ENCODE measurements at regions not wholly inside any gene's neighbourhood (a gene's known extent, or its start where the extent isn't known, plus 50 kb on each side); places are given as distances from the start of the nearest gene placed in this dataset.
"Not testable (repeated sequence)": the region's sequence is repeated elsewhere in the genome, so short reads cannot be mapped to it uniquely, and the experiment has no call there.

DNA sequence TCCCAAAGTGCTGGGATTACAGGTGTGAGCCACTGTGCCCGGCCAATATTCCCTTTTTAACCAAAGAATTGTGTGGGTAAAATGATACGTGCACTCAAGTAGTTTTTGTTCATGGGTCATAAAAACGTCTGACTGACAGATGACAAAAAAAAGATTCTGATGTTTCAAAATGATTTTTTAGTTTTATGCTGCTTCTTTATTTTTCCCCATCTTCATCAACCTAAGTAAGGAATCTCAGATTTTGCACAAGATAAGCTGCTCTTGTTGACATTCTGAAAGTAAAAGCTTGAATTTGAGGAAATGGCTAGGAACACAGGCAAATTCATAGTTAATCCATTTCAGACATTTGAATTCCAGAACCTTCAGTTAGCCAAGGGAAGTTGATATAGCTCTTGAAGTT, 526.1 kb upstream of the NRP1 start:
- no peak overlapping the region for H3K27ac Mint-ChIP-seq
- H3K9me3 Mint-ChIP-seq = peaks cover 0 to 4% (median 0%) of the 10 kb centered on the region in 3 donors
- H3K4me1 Mint-ChIP-seq = no peaks in the 10 kb centered on the region
- H3K4me3 Mint-ChIP-seq = no peak overlapping the region
- H3K36me3 Mint-ChIP-seq = no peaks in the 10 kb centered on the region
- no peaks in the 10 kb centered on the region for H3K27me3 Mint-ChIP-seq

DNA sequence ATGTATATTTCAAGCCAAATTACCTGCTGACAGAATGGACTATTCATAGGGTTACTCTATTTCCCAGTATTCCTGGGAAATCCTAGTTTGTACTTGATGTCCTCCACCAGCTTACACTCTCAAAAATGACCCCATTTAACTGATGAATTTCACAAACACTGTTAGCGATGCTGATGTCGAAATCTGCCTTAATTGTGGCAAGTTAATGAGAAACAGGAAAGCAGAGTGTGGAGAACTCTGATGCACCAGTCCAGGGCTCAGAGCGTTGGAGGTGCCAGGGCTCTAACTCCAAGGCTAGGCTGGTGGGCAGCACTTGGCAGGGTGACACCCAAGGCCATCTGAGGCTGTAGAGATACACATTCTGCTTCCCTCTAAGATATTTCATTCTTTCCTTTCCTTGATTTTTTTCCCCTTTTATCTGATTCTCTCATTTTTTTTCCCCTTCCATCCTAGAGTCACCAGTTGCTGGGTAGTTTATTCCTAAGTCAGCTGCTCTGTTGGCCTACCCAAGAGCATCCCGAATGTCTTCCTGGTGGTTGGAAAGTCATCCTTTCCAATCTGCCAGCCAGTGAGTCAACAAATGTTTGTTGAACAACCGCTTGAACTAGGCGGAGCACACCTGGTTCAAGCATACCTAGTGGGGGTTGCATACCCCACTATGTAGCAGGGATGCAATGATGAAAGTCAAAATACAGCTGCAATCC, 525.0 kb upstream of the NRP1 start:
- Mint-ChIP-seq H3K9me3 (peaks cover 0 to 4% (median 0%) of the 10 kb centered on the region in 3 donors), H3K36me3 (peaks cover under 1% of the 10 kb centered on the region), H3K27me3 (no peaks in the 10 kb centered on the region), H3K4me1 (no peaks in the 10 kb centered on the region), H3K27ac (peak overlapping the region in 1 of 3 donors; percentile 71), H3K4me3 (no peak overlapping the region)

GRCh38 chr10:33858326-33858725, 523.9 kb upstream of the NRP1 start:
- Mint-ChIP-seq H3K4me3 (no peak overlapping the region), H3K36me3 (peaks cover 1% of the 10 kb centered on the region), H3K27ac (no peak overlapping the region), H3K9me3 (peaks cover 0 to 4% (median 0%) of the 10 kb centered on the region in 3 donors), H3K27me3 (no peaks in the 10 kb centered on the region), H3K4me1 (no peaks in the 10 kb centered on the region)

DNA sequence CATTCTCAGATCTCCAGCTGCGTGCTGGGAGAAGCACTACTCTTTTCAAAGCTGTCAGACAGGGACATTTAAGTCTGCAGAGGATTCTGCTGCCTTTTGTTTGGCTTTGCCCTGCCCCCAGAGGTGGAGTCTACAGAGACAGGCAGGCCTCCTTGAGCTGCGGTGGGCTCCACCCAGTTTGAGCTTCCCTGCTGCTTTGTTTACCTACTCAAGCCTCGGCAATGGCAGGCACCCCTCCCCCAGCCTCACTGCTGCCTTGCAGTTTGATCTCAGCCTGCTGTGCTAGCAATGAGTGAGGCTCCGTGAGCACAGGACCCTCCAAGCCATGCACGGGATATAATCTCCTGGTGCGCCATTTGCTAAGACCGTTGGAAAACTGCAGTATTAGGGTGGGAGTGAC, 518.8 kb upstream of the NRP1 start:
- not testable (repeated sequence) for H3K36me3 Mint-ChIP-seq, H3K9me3 Mint-ChIP-seq, H3K4me3 Mint-ChIP-seq, H3K27ac Mint-ChIP-seq, H3K27me3 Mint-ChIP-seq, H3K4me1 Mint-ChIP-seq

GRCh38 chr10:33843379-33843778, 508.9 kb upstream of the NRP1 start:
- H3K36me3 Mint-ChIP-seq = peaks cover 2% of the 10 kb centered on the region
- H3K9me3 Mint-ChIP-seq = peaks cover 8 to 23% (median 9%) of the 10 kb centered on the region in 3 donors
- no peaks in the 10 kb centered on the region for H3K4me1 Mint-ChIP-seq
- H3K27ac Mint-ChIP-seq = no peak overlapping the region
- no peak overlapping the region for H3K4me3 Mint-ChIP-seq
- no peaks in the 10 kb centered on the region for H3K27me3 Mint-ChIP-seq

GRCh38 chr10:33841678-33842077, 507.2 kb upstream of the NRP1 start:
- no peaks in the 10 kb centered on the region for H3K4me1 Mint-ChIP-seq
- no peak overlapping the region for H3K4me3 Mint-ChIP-seq
- H3K27me3 Mint-ChIP-seq = no peaks in the 10 kb centered on the region
- H3K9me3 Mint-ChIP-seq = peaks cover 5 to 18% (median 7%) of the 10 kb centered on the region in 3 donors
- H3K27ac Mint-ChIP-seq = no peak overlapping the region
- H3K36me3 Mint-ChIP-seq = peaks cover 2% of the 10 kb centered on the region

DNA sequence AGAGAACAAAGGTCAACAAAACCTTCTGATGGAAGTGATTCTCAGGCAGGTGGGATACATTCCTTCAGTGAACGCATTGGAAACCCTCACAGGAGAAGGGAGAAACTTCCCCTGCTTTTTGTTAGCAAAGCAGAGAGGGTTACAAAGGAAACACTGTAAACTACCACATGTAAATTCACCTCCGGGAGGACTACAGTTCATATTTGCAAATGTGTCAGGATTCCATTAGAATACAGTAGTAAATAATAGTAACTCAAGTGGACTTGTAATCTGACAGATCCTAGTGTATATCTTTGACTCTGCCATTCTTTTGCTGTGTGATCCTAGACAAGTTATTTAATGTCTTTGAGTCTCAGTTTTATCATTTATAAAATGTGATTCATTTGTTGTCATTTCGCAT, 504.3 kb upstream of the NRP1 start:
- no peak overlapping the region for H3K27ac Mint-ChIP-seq
- peaks cover 2 to 6% (median 2%) of the 10 kb centered on the region in 3 donors for H3K9me3 Mint-ChIP-seq
- no peak overlapping the region for H3K4me3 Mint-ChIP-seq
- peaks cover 2% of the 10 kb centered on the region for H3K36me3 Mint-ChIP-seq
- no peaks in the 10 kb centered on the region for H3K4me1 Mint-ChIP-seq
- no peaks in the 10 kb centered on the region for H3K27me3 Mint-ChIP-seq

DNA sequence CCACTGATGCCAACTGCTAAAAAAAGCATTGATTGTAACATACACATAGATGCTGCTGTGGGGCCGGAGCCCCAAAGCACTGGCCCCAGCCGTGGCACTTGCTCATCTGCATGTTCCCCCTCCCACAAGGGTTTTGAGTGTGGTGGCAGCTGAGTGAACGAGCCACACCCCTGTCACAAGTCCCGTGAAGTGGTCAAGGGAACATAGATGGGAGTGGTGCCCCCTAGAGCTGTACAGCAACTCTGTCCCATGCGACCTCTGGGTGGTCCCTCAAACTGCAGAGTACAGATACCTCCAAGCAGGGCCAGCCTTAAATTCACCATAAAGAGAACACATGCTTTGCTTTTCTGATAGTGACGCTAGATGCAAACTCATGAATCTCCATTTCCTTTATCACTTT, 503.3 kb upstream of the NRP1 start:
- peaks cover 2% of the 10 kb centered on the region for H3K36me3 Mint-ChIP-seq
- no peaks in the 10 kb centered on the region for H3K27me3 Mint-ChIP-seq
- no peak overlapping the region for H3K27ac Mint-ChIP-seq
- H3K4me3 Mint-ChIP-seq = no peak overlapping the region
- H3K9me3 Mint-ChIP-seq = peaks cover 0 to 2% (median 0%) of the 10 kb centered on the region in 3 donors
- H3K4me1 Mint-ChIP-seq = no peaks in the 10 kb centered on the region

GRCh38 chr10:33835556-33835955, 501.1 kb upstream of the NRP1 start:
- no peaks in the 10 kb centered on the region for H3K27me3 Mint-ChIP-seq
- H3K4me1 Mint-ChIP-seq = no peaks in the 10 kb centered on the region
- no peak overlapping the region for H3K4me3 Mint-ChIP-seq
- H3K9me3 Mint-ChIP-seq = peaks cover 0 to 6% (median 1%) of the 10 kb centered on the region in 3 donors
- peaks cover 2% of the 10 kb centered on the region for H3K36me3 Mint-ChIP-seq
- no peak overlapping the region for H3K27ac Mint-ChIP-seq

- no peaks in the 10 kb centered on the region for H3K27me3 Mint-ChIP-seq
- H3K27ac Mint-ChIP-seq = no peak overlapping the region
- no peaks in the 10 kb centered on the region for H3K36me3 Mint-ChIP-seq
- H3K4me1 Mint-ChIP-seq = no peaks in the 10 kb centered on the region
- no peak overlapping the region for H3K4me3 Mint-ChIP-seq
- H3K9me3 Mint-ChIP-seq = peaks cover 4 to 12% (median 7%) of the 10 kb centered on the region in 3 donors
These were observed 499.1 kb upstream of the NRP1 start for GRCh38 chr10:33833566-33833965.

DNA sequence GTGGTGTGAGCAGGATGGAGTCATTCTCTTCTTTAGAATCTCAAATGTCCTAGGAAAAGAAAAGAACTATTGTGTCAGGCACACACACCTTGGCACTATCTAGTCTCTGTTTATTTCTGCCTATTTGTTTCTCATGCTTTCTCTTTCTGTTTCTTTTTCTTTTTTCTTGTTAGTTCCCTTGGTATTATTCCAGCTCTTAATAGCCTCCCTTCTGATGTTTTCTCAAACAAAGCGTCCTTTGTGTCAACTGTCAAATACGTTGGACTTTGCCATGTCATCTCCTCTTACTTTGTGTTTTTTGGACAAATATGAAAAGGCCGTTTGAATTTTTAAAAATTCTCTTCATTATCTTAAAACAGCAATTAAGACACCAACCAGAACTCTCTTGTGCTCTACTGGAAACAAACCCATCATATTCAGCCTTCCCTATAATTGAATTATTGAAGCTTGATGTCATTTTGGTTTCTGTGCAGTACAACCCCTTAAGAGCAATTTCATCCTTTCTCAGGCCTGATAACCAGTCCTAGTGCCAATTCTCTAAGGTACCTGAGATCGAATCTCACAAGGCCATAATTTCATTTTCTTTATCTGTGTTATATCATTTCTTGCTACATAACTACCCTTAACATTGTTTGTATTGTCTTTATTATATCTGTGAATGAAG, 497.8 kb upstream of the NRP1 start:
- H3K36me3 Mint-ChIP-seq = no peaks in the 10 kb centered on the region
- no peaks in the 10 kb centered on the region for H3K27me3 Mint-ChIP-seq

DNA sequence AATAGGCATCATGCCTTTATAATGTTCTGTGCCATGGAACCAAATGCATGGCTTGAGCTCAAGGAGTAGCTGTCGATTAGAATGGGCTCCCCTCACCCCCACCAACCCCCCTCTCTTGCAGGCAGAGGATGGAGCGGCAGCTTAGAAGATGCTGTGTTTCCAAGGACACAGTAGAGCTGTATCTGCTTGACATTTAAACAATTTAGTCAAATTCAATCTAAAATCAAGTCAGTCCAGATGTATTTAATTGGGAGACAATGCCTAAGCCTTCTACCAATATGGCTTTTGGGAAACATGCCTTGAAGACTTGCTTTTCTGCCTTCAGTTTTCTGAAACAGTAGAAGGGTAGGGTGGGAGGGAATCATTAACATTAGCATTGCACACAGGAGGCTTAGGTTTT, 497.1 kb upstream of the NRP1 start:
- H3K36me3 Mint-ChIP-seq = no peaks in the 10 kb centered on the region
- no peak overlapping the region for H3K4me3 Mint-ChIP-seq
- peaks cover 9 to 19% (median 12%) of the 10 kb centered on the region in 3 donors for H3K9me3 Mint-ChIP-seq
- H3K4me1 Mint-ChIP-seq = no peaks in the 10 kb centered on the region
- no peaks in the 10 kb centered on the region for H3K27me3 Mint-ChIP-seq
- no peak overlapping the region for H3K27ac Mint-ChIP-seq

More for the DNA sequence above, 497.8 kb upstream of the NRP1 start:
- H3K27ac Mint-ChIP-seq = no peak overlapping the region
- no peaks in the 10 kb centered on the region for H3K4me1 Mint-ChIP-seq
- peaks cover 9 to 17% (median 10%) of the 10 kb centered on the region in 3 donors for H3K9me3 Mint-ChIP-seq
- H3K4me3 Mint-ChIP-seq = no peak overlapping the region

- not testable (repeated sequence) for H3K4me3 Mint-ChIP-seq, H3K27me3 Mint-ChIP-seq, H3K27ac Mint-ChIP-seq, H3K36me3 Mint-ChIP-seq, H3K4me1 Mint-ChIP-seq
- H3K9me3 Mint-ChIP-seq = peaks cover 9 to 19% (median 13%) of the 10 kb centered on the region in 3 donors
These were observed 495.4 kb upstream of the NRP1 start for GRCh38 chr10:33829899-33830298.

- Mint-ChIP-seq H3K36me3 (no peaks in the 10 kb centered on the region), H3K4me1 (no peaks in the 10 kb centered on the region), H3K27me3 (no peaks in the 10 kb centered on the region), H3K4me3 (no peak overlapping the region), H3K27ac (no peak overlapping the region), H3K9me3 (peaks cover 9 to 19% (median 14%) of the 10 kb centered on the region in 3 donors)
These were observed 494.1 kb upstream of the NRP1 start for GRCh38 chr10:33828592-33828991.

- H3K9me3 Mint-ChIP-seq = peaks cover 7 to 19% (median 14%) of the 10 kb centered on the region in 3 donors
- no peak overlapping the region for H3K4me3 Mint-ChIP-seq
- H3K36me3 Mint-ChIP-seq = no peaks in the 10 kb centered on the region
- H3K27ac Mint-ChIP-seq = no peak overlapping the region
- no peaks in the 10 kb centered on the region for H3K27me3 Mint-ChIP-seq
- no peaks in the 10 kb centered on the region for H3K4me1 Mint-ChIP-seq
These were observed 491.7 kb upstream of the NRP1 start for GRCh38 chr10:33826186-33826585.

DNA sequence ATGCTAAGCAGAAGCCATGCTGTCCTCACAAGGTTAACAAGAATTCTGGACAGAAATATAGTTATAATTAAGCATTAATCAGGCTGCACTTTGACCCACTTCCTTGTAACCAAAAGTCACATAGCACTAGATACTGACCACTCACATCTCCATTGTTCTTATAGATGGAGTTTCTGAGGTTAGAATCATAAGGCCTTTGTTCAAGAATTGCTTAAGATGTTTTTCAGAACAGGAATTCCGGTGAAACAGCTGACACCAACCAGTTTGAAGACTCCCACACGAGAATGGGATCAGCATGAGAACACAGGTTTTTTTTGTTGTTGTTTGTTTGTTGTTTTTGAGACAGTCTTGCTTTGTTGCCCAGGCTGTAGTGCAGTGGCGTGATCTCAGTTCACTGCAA, 488.3 kb upstream of the NRP1 start:
- no peaks in the 10 kb centered on the region for H3K4me1 Mint-ChIP-seq
- no peak overlapping the region for H3K27ac Mint-ChIP-seq
- no peak overlapping the region for H3K4me3 Mint-ChIP-seq
- H3K27me3 Mint-ChIP-seq = no peaks in the 10 kb centered on the region
- peaks cover 0 to 9% (median 7%) of the 10 kb centered on the region in 3 donors for H3K9me3 Mint-ChIP-seq
- H3K36me3 Mint-ChIP-seq = no peaks in the 10 kb centered on the region
